Peyer's patch (tissue), 4 donors: ENCODE measurements at regions not wholly inside any gene's neighbourhood (a gene's known extent, or its start where the extent isn't known, plus 50 kb on each side); places are given as distances from the start of the nearest gene placed in this dataset.
A peak's percentile ranks its signal among the peaks of the same experiment; 100 is the strongest.

Experiments used
- DNase-seq, 3 donors: peaks; one replicate each; pipeline ENCODE4 v3.0.0-alpha.2; 2017 to 2019
- H3K27ac ChIP-seq, 4 donors: fragments of 200-600 bp; sonication (generic); one replicate each; pipeline ENCODE4 v1.5.1; 2016 to 2019
- H3K27me3 ChIP-seq, 2 donors: fragments of 200-600 bp; sonication (generic); one replicate each; pipeline ENCODE4 v1.5.1; 2019
- H3K36me3 ChIP-seq, 3 donors: fragments of 200-600 bp; sonication (generic); one replicate each; pipeline ENCODE4 v1.5.1; 2016 to 2019
- H3K4me1 ChIP-seq, 4 donors: fragments of 200-600 bp; sonication (generic); one replicate each; pipeline ENCODE4 v1.5.1; 2016 to 2019
- H3K4me3 ChIP-seq, 4 donors: fragments of 200-600 bp; sonication (generic); 1 replicate in 3 of 4; 2 replicates in 1 of 4; pipeline ENCODE4 v1.5.1; 2016 to 2019; ENCODE audit warnings: mild to moderate bottlenecking in 1 of 4
- H3K9me3 ChIP-seq, 4 donors: fragments of 200-600 bp; sonication (generic); one replicate each; pipeline ENCODE4 v1.5.1; 2016 to 2019; ENCODE audit warnings: mild to moderate bottlenecking in 1 of 4
- CTCF ChIP-seq, 6 experiments: fragments of 450-650 bp in 4 of 6; fragments of 200-600 bp in 2 of 6; sonication (generic) in 1 of 6; IDR thresholded peaks; one replicate each; pipeline ENCODE4 v1.5.1; 2017 to 2019; ENCODE audit warnings: antibody characterized with exemption in 6 of 6, mild to moderate bottlenecking in 3 of 6, moderate library complexity in 1 of 6
- POLR2A ChIP-seq, 2 donors: fragments of 450-650 bp; IDR thresholded peaks; one replicate each; pipeline ENCODE4 v1.5.1; 2017; ENCODE audit warnings: antibody characterized with exemption in 2 of 2, mild to moderate bottlenecking in 2 of 2, moderate library complexity in 2 of 2

- TF ChIP-seq POLR2A (IDR thresholded peaks at IDR 0.05) (no peak), CTCF (IDR thresholded peaks at IDR 0.05) (no peak)
- Histone ChIP-seq H3K4me1 (peaks cover 0 to 7% (median 0%) of the 10 kb centered on the region in 4 donors), H3K9me3 (no peaks in the 10 kb centered on the region)
These were observed 576.7 kb upstream of the DIPK2B start for GRCh38 chrX:45777366-45777765.

GRCh38 chrX:45775468-45775867 is 574.8 kb upstream of the DIPK2B start:
- Histone ChIP-seq H3K4me3 (no peak overlapping the region), H3K4me1 (peaks cover 0 to 7% (median 0%) of the 10 kb centered on the region in 4 donors), H3K27ac (peak overlapping the region in 1 of 4 donors; percentile 22), H3K36me3 (no peaks in the 10 kb centered on the region), H3K9me3 (no peaks in the 10 kb centered on the region), H3K27me3 (no peaks in the 10 kb centered on the region)
- no peak for TF ChIP-seq POLR2A (IDR thresholded peaks at IDR 0.05)
- no peak for TF ChIP-seq CTCF (IDR thresholded peaks at IDR 0.05)
- no peak for DNase-seq

More at GRCh38 chrX:45777366-45777765, 576.7 kb upstream of the DIPK2B start:
- H3K36me3 ChIP-seq: no peaks in the 10 kb centered on the region
- no peak overlapping the region for H3K4me3 ChIP-seq
- no peaks in the 10 kb centered on the region for H3K27me3 ChIP-seq
- no peak overlapping the region for H3K27ac ChIP-seq
- no peak for DNase-seq

GRCh38 chrX:45774961-45775360 is 574.3 kb upstream of the DIPK2B start:
- H3K9me3 ChIP-seq: no peaks in the 10 kb centered on the region
- no peaks in the 10 kb centered on the region for H3K27me3 ChIP-seq
- no peaks in the 10 kb centered on the region for H3K36me3 ChIP-seq
- H3K27ac ChIP-seq: peak overlapping the region in 2 of 4 donors; percentile 15 to 22
- TF ChIP-seq CTCF (IDR thresholded peaks at IDR 0.05) (no peak), POLR2A (IDR thresholded peaks at IDR 0.05) (no peak)
- peaks cover 0 to 7% (median 0%) of the 10 kb centered on the region in 4 donors for H3K4me1 ChIP-seq
- H3K4me3 ChIP-seq: no peak overlapping the region
- DNase-seq: no peak

GRCh38 chrX:45773572-45773971 is 572.9 kb upstream of the DIPK2B start:
- Histone ChIP-seq H3K36me3 (no peaks in the 10 kb centered on the region), H3K27ac (no peak overlapping the region), H3K9me3 (no peaks in the 10 kb centered on the region), H3K4me1 (peaks cover 0 to 7% (median 0%) of the 10 kb centered on the region in 4 donors), H3K27me3 (no peaks in the 10 kb centered on the region), H3K4me3 (no peak overlapping the region)
- TF ChIP-seq POLR2A (IDR thresholded peaks at IDR 0.05) (no peak), CTCF (IDR thresholded peaks at IDR 0.05) (no peak)
- DNase-seq: no peak

- H3K36me3 ChIP-seq: no peaks in the 10 kb centered on the region
- H3K4me3 ChIP-seq: peak overlapping the region in 3 of 4 donors; percentile 12 to 55 (median 53)
- TF ChIP-seq POLR2A (IDR thresholded peaks at IDR 0.05): no peak
- no peak for TF ChIP-seq CTCF (IDR thresholded peaks at IDR 0.05)
- no peaks in the 10 kb centered on the region for H3K27me3 ChIP-seq
- peaks cover 0 to 7% (median 0%) of the 10 kb centered on the region in 4 donors for H3K4me1 ChIP-seq
- peak; percentile 50 to 83 (median 67) for DNase-seq
- peak overlapping the region; percentile 76 to 87 (median 82) for H3K27ac ChIP-seq
- no peaks in the 10 kb centered on the region for H3K9me3 ChIP-seq
These were observed 571.1 kb upstream of the DIPK2B start for GRCh38 chrX:45771560-45772340.
